ENCODE measurements at regions not wholly inside any gene's neighbourhood (a gene's known extent, or its start where the extent isn't known, plus 50 kb on each side); places are given as distances from the start of the nearest gene placed in this dataset.
"Not testable (repeated sequence)": the region's sequence is repeated elsewhere in the genome, so short reads cannot be mapped to it uniquely, and the experiment has no call there.

GRCh38 chr10:105559333-105560097, 918.4 kb downstream of the SORCS3 start:
- Histone ChIP-seq H3K4me3 (no peak overlapping the region), H3K27ac (no peak overlapping the region)

GRCh38 chr10:105550453-105550852, 909.4 kb downstream of the SORCS3 start:
- not testable (repeated sequence) for H3K9me3 ChIP-seq; H3K27me3 ChIP-seq; H3K36me3 ChIP-seq; H3K27ac ChIP-seq; DNase-seq (ENCODE audit: low spot score); H3K4me1 ChIP-seq; H3K4me3 ChIP-seq

More at GRCh38 chr10:105559333-105560097, 918.4 kb downstream of the SORCS3 start:
- Histone ChIP-seq H3K9me3 (no peaks in the 10 kb centered on the region), H3K27me3 (no peaks in the 10 kb centered on the region), H3K4me1 (no peaks in the 10 kb centered on the region), H3K36me3 (no peaks in the 10 kb centered on the region)
- DNase-seq (ENCODE audit: low spot score): no peak
- no peak for TF ChIP-seq CTCF (IDR thresholded peaks at IDR 0.05)

- Histone ChIP-seq H3K36me3 (no peaks in the 10 kb centered on the region), H3K4me1 (no peaks in the 10 kb centered on the region), H3K9me3 (no peaks in the 10 kb centered on the region), H3K27ac (no peak overlapping the region), H3K4me3 (no peak overlapping the region), H3K27me3 (no peaks in the 10 kb centered on the region)
- no peak for TF ChIP-seq CTCF (IDR thresholded peaks at IDR 0.05)
- no peak for DNase-seq (ENCODE audit: low spot score)
These were observed 908.6 kb downstream of the SORCS3 start for GRCh38 chr10:105549731-105550130.

GRCh38 chr10:105545101-105545500, 904.0 kb downstream of the SORCS3 start:
- no peak for TF ChIP-seq CTCF (IDR thresholded peaks at IDR 0.05)
- H3K27ac ChIP-seq: no peak overlapping the region

GRCh38 chr10:105540381-105540780, 899.3 kb downstream of the SORCS3 start:
- H3K27ac ChIP-seq: no peak overlapping the region
- H3K9me3 ChIP-seq: no peaks in the 10 kb centered on the region
- H3K36me3 ChIP-seq: no peaks in the 10 kb centered on the region
- H3K27me3 ChIP-seq: no peaks in the 10 kb centered on the region
- H3K4me3 ChIP-seq: no peak overlapping the region
- no peak for TF ChIP-seq CTCF (IDR thresholded peaks at IDR 0.05)
- H3K4me1 ChIP-seq: no peaks in the 10 kb centered on the region
- no peak for DNase-seq (ENCODE audit: low spot score)

More at GRCh38 chr10:105545101-105545500, 904.0 kb downstream of the SORCS3 start:
- Histone ChIP-seq H3K9me3 (no peaks in the 10 kb centered on the region), H3K4me1 (no peaks in the 10 kb centered on the region), H3K4me3 (no peak overlapping the region), H3K36me3 (no peaks in the 10 kb centered on the region), H3K27me3 (no peaks in the 10 kb centered on the region)
- DNase-seq (ENCODE audit: low spot score): no peak

GRCh38 chr10:105538874-105539273, 897.8 kb downstream of the SORCS3 start:
- Histone ChIP-seq H3K9me3 (no peaks in the 10 kb centered on the region), H3K4me3 (no peak overlapping the region), H3K27ac (no peak overlapping the region), H3K4me1 (no peaks in the 10 kb centered on the region), H3K27me3 (no peaks in the 10 kb centered on the region), H3K36me3 (no peaks in the 10 kb centered on the region)
- no peak for TF ChIP-seq CTCF (IDR thresholded peaks at IDR 0.05)
- no peak for DNase-seq (ENCODE audit: low spot score)

Measured in right atrium auricular region (tissue), 2 donors.